ENCODE measurements at regions not wholly inside any gene's neighbourhood (a gene's known extent, or its start where the extent isn't known, plus 50 kb on each side); places are given as distances from the start of the nearest gene placed in this dataset.

GRCh38 chr1:220323717-220324116, 51.5 kb upstream of the RAB3GAP2 start:
- Mint-ChIP-seq H3K9me3 (no peaks in the 10 kb centered on the region), H3K27ac (no peak overlapping the region), H3K4me3 (no peak overlapping the region), H3K27me3 (peaks cover 0 to 16% (median 15%) of the 10 kb centered on the region in 5 donors), H3K4me1 (peaks cover 0 to 2% (median 0%) of the 10 kb centered on the region in 7 donors), H3K36me3 (no peaks in the 10 kb centered on the region)
- H3K27ac ChIP-seq (ENCODE audit: low read depth, low read length) = no peak overlapping the region
- H3K27me3 ChIP-seq (ENCODE audit: control insufficient read depth in 2 of 2, insufficient read depth in 2 of 2, low read length in 2 of 2) = no peaks in the 10 kb centered on the region
- ChIA-PET POLR2A (no interaction called here), CTCF (no interaction called here)
- intact Hi-C loops (cut with micrococcal nuclease) = no loop called here
- no peaks in the 10 kb centered on the region for H3K36me3 ChIP-seq (ENCODE audit: control insufficient read depth in 2 of 3, insufficient read depth in 3 of 3, low read length in 3 of 3)
- H3K9me3 ChIP-seq (ENCODE audit: control insufficient read depth in 2 of 3, low read length in 3 of 3) = no peaks in the 10 kb centered on the region
- ATAC-seq (no peak), DNase-seq (no peak)
- H3K4me1 ChIP-seq (ENCODE audit: control insufficient read depth in 2 of 2, insufficient read depth in 2 of 2, low read length in 2 of 2) = no peaks in the 10 kb centered on the region
- H3K4me3 ChIP-seq (ENCODE audit: low read length) = no peak overlapping the region

GRCh38 chr1:220322570-220322969, 50.3 kb upstream of the RAB3GAP2 start:
- intact Hi-C loops (cut with micrococcal nuclease) = no loop called here
- no peak for DNase-seq
- no peak overlapping the region for H3K4me3 ChIP-seq (ENCODE audit: low read length)
- H3K27me3 ChIP-seq (ENCODE audit: control insufficient read depth in 2 of 2, insufficient read depth in 2 of 2, low read length in 2 of 2) = no peaks in the 10 kb centered on the region
- Mint-ChIP-seq H3K27ac (no peak overlapping the region), H3K27me3 (peaks cover 0 to 16% (median 15%) of the 10 kb centered on the region in 5 donors), H3K4me1 (peaks cover 0 to 2% (median 0%) of the 10 kb centered on the region in 7 donors), H3K4me3 (no peak overlapping the region), H3K36me3 (no peaks in the 10 kb centered on the region), H3K9me3 (no peaks in the 10 kb centered on the region)
- ATAC-seq = no peak
- H3K36me3 ChIP-seq (ENCODE audit: control insufficient read depth in 2 of 3, insufficient read depth in 3 of 3, low read length in 3 of 3) = no peaks in the 10 kb centered on the region
- H3K27ac ChIP-seq (ENCODE audit: low read depth, low read length) = no peak overlapping the region
- CTCF ChIA-PET = no interaction called here
- POLR2A ChIA-PET = no interaction called here
- no peaks in the 10 kb centered on the region for H3K9me3 ChIP-seq (ENCODE audit: control insufficient read depth in 2 of 3, low read length in 3 of 3)
- H3K4me1 ChIP-seq (ENCODE audit: control insufficient read depth in 2 of 2, insufficient read depth in 2 of 2, low read length in 2 of 2) = no peaks in the 10 kb centered on the region

All from naive thymus-derived CD4-positive, alpha-beta T cell (primary cell).